IPS-NIHi7 (cell line): ENCODE measurements at regions not wholly inside any gene's neighbourhood (a gene's known extent, or its start where the extent isn't known, plus 50 kb on each side); places are given as distances from the start of the nearest gene placed in this dataset.
A peak's percentile ranks its signal among the peaks of the same experiment; 100 is the strongest.

Experiments
- DNase-seq: peaks from one replicate; pipeline ENCODE4 v3.0.0; 2012; ENCODE audit warnings: mixed read lengths; ENCODE audit errors: extremely low spot score

- no peak for DNase-seq
Observed at GRCh38 chr6:133754298-133754697, 134.6 kb upstream of the TCF21 start.

GRCh38 chr6:133756078-133756695 lies 132.7 kb upstream of the TCF21 start:
- no peak for DNase-seq

GRCh38 chr6:133757335-133757734 lies 131.6 kb upstream of the TCF21 start:
- DNase-seq, result no peak

- DNase-seq, result no peak
Observed at GRCh38 chr6:133758815-133759335, 130.0 kb upstream of the TCF21 start.

- no peak for DNase-seq
Observed at GRCh38 chr6:133759524-133759923, 129.4 kb upstream of the TCF21 start.

- no peak for DNase-seq
Observed at GRCh38 chr6:133761706-133762105, 127.2 kb upstream of the TCF21 start.

- no peak for DNase-seq
Observed at GRCh38 chr6:133764008-133764753, 124.7 kb upstream of the TCF21 start.

GRCh38 chr6:133764754-133765208 lies 124.1 kb upstream of the TCF21 start:
- no peak for DNase-seq

GRCh38 chr6:133767357-133767970 lies 121.4 kb upstream of the TCF21 start:
- no peak for DNase-seq

- no peak for DNase-seq
Observed at GRCh38 chr6:133768656-133769295, 120.1 kb upstream of the TCF21 start.

GRCh38 chr6:133769463-133769862 lies 119.5 kb upstream of the TCF21 start:
- no peak for DNase-seq

- no peak for DNase-seq
Observed at GRCh38 chr6:133772567-133772966, 116.3 kb upstream of the TCF21 start.

- no peak for DNase-seq
Observed at GRCh38 chr6:133773776-133774175, 115.1 kb upstream of the TCF21 start.

- DNase-seq, result no peak
Observed at GRCh38 chr6:133774356-133774755, 114.6 kb upstream of the TCF21 start.

- DNase-seq, result no peak
Observed at GRCh38 chr6:133778414-133779130, 110.3 kb upstream of the TCF21 start.

- DNase-seq, result no peak
Observed at GRCh38 chr6:133779916-133780695, 108.8 kb upstream of the TCF21 start.

- no peak for DNase-seq
Observed at GRCh38 chr6:133786016-133786415, 102.9 kb upstream of the TCF21 start.

GRCh38 chr6:133787122-133787521 lies 101.8 kb upstream of the TCF21 start:
- peak; percentile 16 for DNase-seq

GRCh38 chr6:133787859-133788505 lies 100.9 kb upstream of the TCF21 start:
- no peak for DNase-seq

- DNase-seq, result no peak
Observed at GRCh38 chr6:133788556-133788955, 100.4 kb upstream of the TCF21 start.
